ENCODE measurements at regions not wholly inside any gene's neighbourhood (a gene's known extent, or its start where the extent isn't known, plus 50 kb on each side); places are given as distances from the start of the nearest gene placed in this dataset.

DNA sequence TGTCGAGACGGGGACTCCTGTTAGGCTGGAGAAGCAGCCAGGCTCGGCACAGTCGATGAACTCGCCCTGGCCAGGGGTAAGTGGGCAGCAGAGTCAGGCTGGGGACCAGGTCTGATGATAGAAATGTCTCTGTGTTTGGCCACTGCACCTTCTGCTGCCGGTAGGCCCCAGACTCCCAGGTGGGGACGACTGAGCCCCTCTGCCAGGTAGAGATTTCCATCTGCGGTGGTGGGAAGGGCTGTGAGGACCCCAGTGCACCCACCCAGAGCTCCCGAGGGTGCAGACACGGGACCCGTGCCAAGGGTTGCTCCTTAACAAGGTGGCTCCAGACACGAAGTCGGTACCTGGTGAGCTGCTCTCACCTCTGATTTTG lies 862.5 kb downstream of the TBC1D22A start:
- Histone ChIP-seq H2AFZ (replicated peaks; ENCODE audit: low read length, poor library complexity) (no peak overlapping the region), H3K9ac (ENCODE audit: low read depth, low read length) (no peak overlapping the region), H2BK120ac (ENCODE audit: low read depth, low read length) (no peak overlapping the region), H3K14ac (replicated peaks; ENCODE audit: low read depth, low read length) (no peak overlapping the region), H4K5ac (ENCODE audit: low read depth, low read length) (no peak overlapping the region), H3K27ac (ENCODE audit: insufficient read depth, low read length) (no peak overlapping the region), H3K36me3 (ENCODE audit: control insufficient read depth, insufficient read depth, low read length) (no peaks in the 10 kb centered on the region), H3K79me1 (ENCODE audit: low read depth in 1 of 2, low read length in 2 of 2) (no peaks in the 10 kb centered on the region), H2AK5ac (ENCODE audit: low read depth, low read length) (no peak overlapping the region), H4K91ac (ENCODE audit: insufficient read depth, low read depth, low read length) (no peak overlapping the region), H3K9me3 (ENCODE audit: control insufficient read depth, insufficient read depth, low read length) (peaks cover 83% of the 10 kb centered on the region), H3K23ac (ENCODE audit: low read depth, low read length) (no peak overlapping the region), H3K4me3 (ENCODE audit: insufficient read depth, low read depth, low read length) (no peak overlapping the region), H3K27me3 (ENCODE audit: control insufficient read depth, insufficient read depth, low read length) (no peaks in the 10 kb centered on the region), H2BK15ac (ENCODE audit: low read depth, low read length) (no peak overlapping the region), H2BK5ac (ENCODE audit: low read depth, low read length, poor library complexity, severe bottlenecking) (no peak overlapping the region), H3K4me1 (ENCODE audit: control insufficient read depth, insufficient read depth, low read length) (no peaks in the 10 kb centered on the region), H3K56ac (ENCODE audit: extremely low read depth, insufficient read depth, low read length) (no peak overlapping the region), H3K4ac (ENCODE audit: low read depth, low read length) (no peak overlapping the region), H2AK9ac (replicated peaks; ENCODE audit: low read depth, low read length, poor library complexity) (no peak overlapping the region), H3K4me2 (ENCODE audit: low read depth, low read length) (no peak overlapping the region), H4K8ac (ENCODE audit: low read depth in 2 of 2, low read length in 2 of 2) (no peak overlapping the region), H3K9me1 (ENCODE audit: insufficient read depth, low read length) (no peaks in the 10 kb centered on the region), H2BK20ac (ENCODE audit: low read depth, low read length) (no peak overlapping the region), H3K18ac (ENCODE audit: low read depth, low read length) (no peak overlapping the region), H4K20me1 (ENCODE audit: insufficient read depth, low read length) (no peaks in the 10 kb centered on the region)
- intact Hi-C loops (cut with micrococcal nuclease), result no loop called here
- dilution Hi-C loops (cut with HindIII; ENCODE audit: low sequenced_read_pairs, unreplicated experiment), result no loop called here
- DNase-seq (no peak), ATAC-seq (ENCODE audit: low read depth) (no peak)
- CTCF ChIA-PET, result interaction anchor here (0.5 kb wide), 1 partner anchor 469 kb away, joined by 3 read pairs; no protein-coding TSS in a partner anchor
- WGBS, 2 experiments (ENCODE audit: extremely low coverage in 2 of 2, insufficient read length in 1 of 2), result 66% methylated on average over 10 of the region's 13 CpGs; no CpG with 5 or more reads in 1 of the 2 experiments
- POLR2A ChIA-PET (ENCODE audit: unreplicated experiment), result no interaction called here
- in situ Hi-C loops (cut with MboI; ENCODE audit: low sequenced_read_pairs), result no loop called here
- TF ChIP-seq CEBPB (IDR thresholded peaks at IDR 0.05; ENCODE audit: low read depth, low read length) (no peak), MAFK (IDR thresholded peaks at IDR 0.05; ENCODE audit: low read depth, low read length) (no peak), SMC3 (IDR thresholded peaks at IDR 0.05; ENCODE audit: low read depth, low read length) (no peak), POLR2A (IDR thresholded peaks at IDR 0.05; ENCODE audit: low read depth, low read length) (no peak), RFX5 (IDR thresholded peaks at IDR 0.05; ENCODE audit: low read depth, low read length) (no peak), NFE2L2 (IDR thresholded peaks at IDR 0.05; ENCODE audit: low read depth, low read length) (no peak), CHD1 (IDR thresholded peaks at IDR 0.05; ENCODE audit: low read depth, low read length) (no peak), MAZ (IDR thresholded peaks at IDR 0.05; ENCODE audit: borderline replicate concordance, low read depth, low read length) (no peak), BHLHE40 (IDR thresholded peaks at IDR 0.05; ENCODE audit: low read depth, low read length) (no peak), RAD21 (IDR thresholded peaks at IDR 0.05; ENCODE audit: low read length) (no peak), MXI1 (IDR thresholded peaks at IDR 0.05; ENCODE audit: borderline replicate concordance, low read depth, low read length) (no peak), RCOR1 (IDR thresholded peaks at IDR 0.05; ENCODE audit: insufficient replicate concordance, low read length) (no peak)
- TF ChIP-seq, protein P1, sequence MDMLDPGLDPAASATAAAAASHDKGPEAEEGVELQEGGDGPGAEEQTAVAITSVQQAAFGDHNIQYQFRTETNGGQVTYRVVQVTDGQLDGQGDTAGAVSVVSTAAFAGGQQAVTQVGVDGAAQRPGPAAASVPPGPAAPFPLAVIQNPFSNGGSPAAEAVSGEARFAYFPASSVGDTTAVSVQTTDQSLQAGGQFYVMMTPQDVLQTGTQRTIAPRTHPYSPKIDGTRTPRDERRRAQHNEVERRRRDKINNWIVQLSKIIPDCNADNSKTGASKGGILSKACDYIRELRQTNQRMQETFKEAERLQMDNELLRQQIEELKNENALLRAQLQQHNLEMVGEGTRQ (IDR thresholded peaks at IDR 0.05; ENCODE audit: low read depth, low read length), result no peak
- BruUV-seq (replicated peaks), result no TSS peak

Measured in IMR-90 (cell line).